ENCODE measurements at regions not wholly inside any gene's neighbourhood (a gene's known extent, or its start where the extent isn't known, plus 50 kb on each side); places are given as distances from the start of the nearest gene placed in this dataset.
"Not testable (repeated sequence)": the region's sequence is repeated elsewhere in the genome, so short reads cannot be mapped to it uniquely, and the experiment has no call there.

- no peak for DNase-seq (ENCODE audit: low read depth)
These were observed 378.8 kb upstream of the NRSN1 start for GRCh38 chr6:23747239-23747638.

DNA sequence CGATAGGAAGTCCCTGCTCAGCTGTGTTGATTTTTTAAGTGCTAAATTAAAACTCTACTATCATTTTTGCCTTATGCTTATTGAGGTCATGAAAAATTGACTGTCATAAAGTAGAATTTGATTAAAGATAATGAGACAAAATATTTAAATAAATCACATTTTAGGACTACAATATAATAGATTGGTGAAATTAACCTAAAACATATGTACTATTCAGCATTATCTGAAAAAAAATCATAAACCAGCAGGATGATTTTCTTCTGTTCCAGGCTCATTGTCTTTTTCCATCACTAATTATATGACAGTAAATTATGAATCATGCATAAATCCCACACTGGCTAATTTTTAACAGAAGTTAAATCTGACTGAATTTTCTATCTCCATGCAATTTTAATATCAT, 373.6 kb upstream of the NRSN1 start:
- DNase-seq (ENCODE audit: low read depth), result no peak

- DNase-seq (ENCODE audit: low read depth), result no peak
These were observed 371.8 kb upstream of the NRSN1 start for GRCh38 chr6:23754197-23754596.

GRCh38 chr6:23775127-23775526, 350.9 kb upstream of the NRSN1 start:
- DNase-seq (ENCODE audit: low read depth), result no peak

DNA sequence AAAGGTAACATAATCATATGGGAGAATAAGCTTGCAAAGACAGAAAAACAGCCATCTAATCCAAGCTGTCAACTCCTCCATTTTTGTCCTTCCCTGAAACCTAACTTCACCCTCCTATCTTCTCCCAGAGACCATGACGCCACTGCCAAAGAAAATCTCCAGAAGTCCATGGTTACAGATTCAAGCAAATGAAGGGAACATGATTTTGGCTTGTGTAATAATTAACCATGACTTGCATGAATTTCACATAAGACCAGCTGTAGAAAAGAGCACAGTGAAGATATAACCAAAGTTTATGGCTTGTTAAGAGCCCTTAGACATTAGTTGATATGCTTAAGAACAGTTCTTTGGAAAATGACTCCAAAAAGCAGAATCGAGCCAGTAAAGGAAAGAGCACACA, 342.1 kb upstream of the NRSN1 start:
- DNase-seq (ENCODE audit: low read depth), result no peak

DNA sequence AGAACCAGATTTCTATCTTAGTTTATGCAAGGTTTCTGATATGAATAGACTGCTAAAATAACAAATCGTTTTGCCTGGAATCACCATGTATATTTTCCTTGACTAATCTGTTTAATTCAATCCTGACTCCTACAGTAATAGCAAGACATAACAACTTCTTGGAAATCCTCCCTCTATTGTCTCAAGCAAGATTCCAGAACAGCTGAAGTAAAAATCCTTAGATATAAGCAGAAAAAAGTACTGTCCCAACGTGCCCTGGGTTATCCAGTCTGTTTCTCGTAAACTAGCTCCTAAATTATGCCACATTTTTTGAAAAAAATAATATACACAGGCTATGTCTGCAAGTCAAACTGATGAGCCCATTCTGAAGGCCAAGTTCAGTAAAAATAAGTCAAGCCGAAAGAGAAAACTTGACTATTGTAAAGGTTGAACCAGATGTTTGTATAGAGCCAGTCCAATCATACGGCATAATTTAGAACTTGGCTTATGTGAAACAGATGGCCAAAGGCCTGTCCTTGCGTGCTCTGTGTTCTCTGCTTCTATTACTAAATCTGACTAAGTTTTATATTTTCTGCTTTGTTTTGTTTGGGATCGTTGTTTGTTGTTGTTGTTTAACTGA, 341.6 kb upstream of the NRSN1 start:
- no peak for DNase-seq (ENCODE audit: low read depth)

DNA sequence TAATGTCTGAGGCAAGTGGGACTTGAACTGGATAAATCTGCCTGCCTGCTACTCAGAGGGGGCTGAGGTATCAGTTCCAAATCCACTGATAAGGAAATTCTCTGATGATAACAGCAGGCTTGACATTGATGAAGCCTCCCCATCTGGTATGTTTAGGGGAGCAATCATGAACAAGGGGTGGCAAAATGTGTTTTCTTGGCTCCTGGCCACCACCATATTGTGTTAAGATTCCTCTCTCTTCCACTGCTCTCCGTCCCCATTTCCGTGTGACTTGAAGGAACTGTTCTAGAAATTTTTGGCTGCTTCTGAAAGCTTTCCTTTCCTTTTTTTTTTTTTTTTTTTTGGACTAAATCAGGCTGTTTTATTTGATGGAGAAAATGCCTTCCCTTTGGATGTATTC, 335.3 kb upstream of the NRSN1 start:
- DNase-seq (ENCODE audit: low read depth), result no peak

DNA sequence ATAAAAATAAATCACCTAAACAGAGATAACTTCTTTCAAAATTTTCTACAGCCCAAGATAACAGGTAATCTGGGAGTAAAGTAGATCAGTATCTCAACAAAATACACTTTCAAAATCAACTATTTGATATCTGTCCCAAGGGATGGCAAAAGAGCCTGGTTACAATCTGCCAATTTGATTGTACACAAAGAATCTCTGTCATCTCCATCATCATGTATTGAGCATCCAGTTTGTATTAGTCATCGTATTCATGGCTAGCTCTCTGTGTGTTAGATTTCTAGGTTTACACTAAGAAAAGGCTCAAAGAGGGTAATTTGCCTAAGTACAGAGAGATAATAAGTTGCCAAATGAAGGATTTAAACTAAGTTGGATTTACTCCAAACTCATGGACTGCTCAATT, 329.0 kb upstream of the NRSN1 start:
- no peak for DNase-seq (ENCODE audit: low read depth)

GRCh38 chr6:23804289-23804688, 321.7 kb upstream of the NRSN1 start:
- DNase-seq (ENCODE audit: low read depth), result not testable (repeated sequence)

- DNase-seq (ENCODE audit: low read depth), result not testable (repeated sequence)
These were observed 304.9 kb upstream of the NRSN1 start for GRCh38 chr6:23821141-23821540.

DNA sequence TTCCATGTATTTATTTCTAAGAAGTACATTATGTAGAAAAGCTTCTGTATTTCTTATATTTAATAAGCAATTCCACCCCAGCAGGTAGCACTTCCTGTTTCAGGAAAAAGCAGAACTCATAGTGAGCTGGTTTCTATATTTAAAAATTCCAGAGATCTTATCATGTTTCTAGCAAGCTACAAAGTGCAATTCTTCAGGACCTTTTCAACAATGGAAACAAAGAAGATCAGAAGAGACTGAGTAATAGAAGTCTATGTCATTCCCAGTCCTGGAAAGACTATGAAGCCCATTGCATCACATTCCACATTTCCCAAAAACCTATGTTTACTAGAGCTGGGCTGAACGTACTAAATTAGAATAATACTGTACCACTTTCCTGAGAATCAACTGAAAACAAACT, 302.6 kb upstream of the NRSN1 start:
- no peak for DNase-seq (ENCODE audit: low read depth)

GRCh38 chr6:23826572-23826971, 299.4 kb upstream of the NRSN1 start:
- DNase-seq (ENCODE audit: low read depth), result no peak

DNA sequence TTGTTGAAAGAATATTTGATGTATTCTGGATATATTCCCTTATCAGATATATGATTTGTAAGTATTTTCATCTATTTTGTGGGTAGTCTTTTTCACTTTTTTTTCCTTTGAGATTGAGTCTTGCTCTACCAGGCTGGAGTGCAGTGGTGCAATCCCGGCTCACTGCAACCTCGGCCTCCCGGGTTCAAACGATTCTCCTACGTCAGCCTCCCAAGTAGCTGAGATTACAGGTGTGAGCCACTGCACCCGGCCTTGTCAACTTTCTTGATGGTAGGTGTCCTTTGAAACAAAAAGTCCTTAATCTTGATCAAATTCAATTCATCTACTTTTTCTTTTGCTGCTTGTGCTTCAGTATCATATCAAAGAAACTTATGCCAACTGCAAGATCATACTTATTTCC, 297.2 kb upstream of the NRSN1 start:
- DNase-seq (ENCODE audit: low read depth), result no peak

DNA sequence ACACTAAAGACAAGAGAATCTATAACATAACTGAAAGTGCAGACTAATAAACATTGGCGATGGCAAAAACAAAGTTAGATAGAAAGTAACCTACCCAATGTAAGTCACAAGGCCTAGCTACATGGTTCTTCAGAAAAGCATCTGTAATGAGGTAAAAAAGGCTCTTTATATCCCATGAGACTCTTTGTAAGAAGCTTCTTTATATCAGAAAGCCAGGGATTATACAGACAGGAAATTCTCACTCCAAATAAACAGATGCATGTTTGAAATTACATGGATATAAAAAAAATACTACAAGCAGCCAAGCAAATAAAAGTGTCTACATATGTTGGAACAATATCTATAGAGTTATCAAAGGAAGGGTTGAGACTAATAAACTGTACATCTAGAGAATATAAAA, 284.9 kb upstream of the NRSN1 start:
- no peak for DNase-seq (ENCODE audit: low read depth)

- no peak for DNase-seq (ENCODE audit: low read depth)
These were observed 283.3 kb upstream of the NRSN1 start for GRCh38 chr6:23842760-23843159.

DNA sequence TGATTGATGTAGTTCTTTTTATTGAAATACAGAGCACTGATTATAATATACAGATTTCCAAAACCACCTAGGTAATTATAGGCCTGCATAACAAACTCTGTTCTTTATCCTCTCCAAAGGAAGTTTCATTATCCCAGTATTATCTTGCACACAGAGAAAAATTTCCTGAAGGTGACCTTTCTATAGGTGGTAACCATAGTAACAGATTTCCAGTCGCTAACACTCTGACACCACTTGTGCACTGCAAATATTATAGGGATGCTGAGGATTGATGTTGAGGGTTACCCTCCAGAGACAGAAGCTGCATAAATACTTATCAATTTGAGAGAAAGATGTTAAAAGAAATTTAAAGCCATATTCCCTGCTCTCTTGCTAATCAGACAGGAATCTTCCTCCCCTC, 274.5 kb upstream of the NRSN1 start:
- DNase-seq (ENCODE audit: low read depth), result no peak

DNA sequence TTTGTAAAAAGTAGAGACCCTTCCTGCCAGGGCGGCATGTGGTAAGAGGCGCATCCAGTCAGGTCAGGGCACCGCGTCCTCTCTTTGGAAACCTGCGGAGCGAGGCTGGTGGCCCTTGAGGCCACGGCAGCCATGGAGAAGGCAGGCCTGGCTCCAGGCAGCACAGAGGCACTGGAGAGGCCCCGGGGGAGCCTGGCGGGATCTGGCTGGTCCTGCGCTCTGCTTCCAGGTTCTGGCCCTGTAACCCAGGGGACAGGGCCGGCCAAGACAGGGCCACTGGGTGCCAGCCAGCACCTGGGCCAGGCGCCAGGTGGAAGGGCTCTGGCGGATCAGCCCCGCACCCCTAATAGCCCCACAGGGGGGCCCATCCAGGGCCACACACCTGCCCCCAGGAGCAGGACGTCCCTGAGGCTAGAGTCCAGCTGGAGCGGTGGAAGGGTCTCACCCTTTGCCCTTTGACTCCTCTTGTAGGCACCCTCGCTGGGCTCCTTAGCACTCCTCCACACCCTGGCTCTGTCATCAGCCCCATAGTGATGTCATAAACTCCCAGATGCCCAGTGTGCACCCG, 272.4 kb upstream of the NRSN1 start:
- not testable (repeated sequence) for DNase-seq (ENCODE audit: low read depth)

GRCh38 chr6:23854154-23854553, 271.9 kb upstream of the NRSN1 start:
- not testable (repeated sequence) for DNase-seq (ENCODE audit: low read depth)

- DNase-seq (ENCODE audit: low read depth), result no peak
These were observed 270.4 kb upstream of the NRSN1 start for GRCh38 chr6:23855497-23856116.

- DNase-seq (ENCODE audit: low read depth), result no peak
These were observed 255.5 kb upstream of the NRSN1 start for GRCh38 chr6:23870496-23870895.

DNA sequence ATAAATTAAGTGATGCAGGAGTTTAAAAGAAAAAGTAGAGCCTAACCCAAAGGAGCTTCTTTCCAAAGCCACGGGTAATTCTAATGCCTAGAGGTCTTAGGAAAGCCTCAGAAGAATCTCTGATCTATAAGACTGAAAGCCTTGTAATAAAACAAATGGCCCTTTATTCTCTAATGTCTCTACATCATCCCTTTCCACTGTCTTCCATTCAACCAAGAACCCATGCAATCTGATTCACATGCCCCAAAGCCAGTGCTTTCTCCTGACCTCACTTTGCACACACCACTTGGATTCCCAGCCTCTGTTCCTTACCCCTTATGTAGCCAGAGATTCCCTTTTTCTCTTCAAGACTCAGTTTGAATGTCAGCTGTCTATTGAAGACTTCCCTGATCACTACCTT, 252.9 kb upstream of the NRSN1 start:
- DNase-seq (ENCODE audit: low read depth), result no peak

- no peak for DNase-seq (ENCODE audit: low read depth)
These were observed 251.0 kb upstream of the NRSN1 start for GRCh38 chr6:23875006-23875405.

- DNase-seq (ENCODE audit: low read depth), result no peak
These were observed 246.2 kb upstream of the NRSN1 start for GRCh38 chr6:23879816-23880215.

Measured in LHCN-M2 (cell line).